CD14-positive monocyte (primary cell): ENCODE measurements at regions not wholly inside any gene's neighbourhood (a gene's known extent, or its start where the extent isn't known, plus 50 kb on each side); places are given as distances from the start of the nearest gene placed in this dataset.

Experiments
- DNase-seq, 3 donors: peaks; one replicate each; pipeline ENCODE4 v3.0.0-alpha.2; 2011 to 2022
- H2AFZ ChIP-seq: 2 replicates; pipeline ENCODE4 v1.6.0; 2012; ENCODE audit warnings: mild to moderate bottlenecking, low read depth, low read length, inconsistent platforms; ENCODE audit not compliant: insufficient read depth, poor library complexity, severe bottlenecking
- H3K27ac ChIP-seq, 2 donors: 1 replicate in 1 of 2; 2 replicates in 1 of 2; pipeline ENCODE4 v1.5.1; 2012 to 2013; ENCODE audit warnings: low read length in 2 of 2, control low read depth in 1 of 2, inconsistent platforms in 1 of 2, low read depth in 1 of 2, mild to moderate bottlenecking in 1 of 2
- H3K27me3 ChIP-seq, 2 donors: one replicate each; pipeline versions ENCODE4 v1.6.0 to v1.6.1; 2011 to 2013; ENCODE audit warnings: low read length in 2 of 2; ENCODE audit not compliant: control insufficient read depth in 2 of 2, insufficient read depth in 2 of 2
- H3K36me3 ChIP-seq, 2 donors: replicated peaks in 1 of 2; 1 replicate in 1 of 2; 2 replicates in 1 of 2; pipeline versions ENCODE4 v1.5.1 to v1.6.1; 2012 to 2013; ENCODE audit warnings: low read length in 2 of 2, control low read depth in 1 of 2, inconsistent platforms in 1 of 2, mild to moderate bottlenecking in 1 of 2; ENCODE audit not compliant: insufficient read depth in 2 of 2, control insufficient read depth in 1 of 2
- H3K4me1 ChIP-seq, 2 donors: 1 replicate in 1 of 2; 2 replicates in 1 of 2; pipeline versions ENCODE4 v1.5.1 to v1.6.1; 2012 to 2013; ENCODE audit warnings: low read length in 2 of 2, control low read depth in 1 of 2, inconsistent platforms in 1 of 2, mild to moderate bottlenecking in 1 of 2, moderate library complexity in 1 of 2; ENCODE audit not compliant: insufficient read depth in 2 of 2, control insufficient read depth in 1 of 2
- H3K4me2 ChIP-seq: replicated peaks from 2 replicates; pipeline ENCODE3; 2012; ENCODE audit warnings: low read length, moderate library complexity, mild to moderate bottlenecking; ENCODE audit not compliant: poor library complexity, severe bottlenecking; ENCODE audit errors: extremely low read depth
- H3K4me3 ChIP-seq, 3 experiments: fragments of 200-600 bp in 1 of 3; sonication (generic) in 1 of 3; replicated peaks in 1 of 3; 1 replicate in 2 of 3; 2 replicates in 1 of 3; pipeline ENCODE4 v1.5.1; 2011 to 2013; ENCODE audit warnings: low read length in 3 of 3, mild to moderate bottlenecking in 3 of 3, control low read depth in 2 of 3, low read depth in 2 of 3, inconsistent platforms in 1 of 3, moderate library complexity in 1 of 3
- H3K79me2 ChIP-seq: 2 replicates; pipeline ENCODE4 v1.6.0; 2012; ENCODE audit warnings: mild to moderate bottlenecking, control low read depth, inconsistent platforms, low read length, moderate library complexity; ENCODE audit not compliant: insufficient read depth
- H3K9ac ChIP-seq: 2 replicates; pipeline ENCODE4 v1.6.0; 2017; ENCODE audit warnings: low read length, mild to moderate bottlenecking; ENCODE audit not compliant: insufficient read depth, poor library complexity, severe bottlenecking
- H3K9me3 ChIP-seq, 2 donors: replicated peaks in 1 of 2; 1 replicate in 1 of 2; 2 replicates in 1 of 2; pipeline versions ENCODE4 v1.5.1 to v1.6.1; 2012 to 2013; ENCODE audit warnings: low read length in 2 of 2, control low read depth in 1 of 2; ENCODE audit not compliant: control insufficient read depth in 1 of 2, insufficient read depth in 1 of 2
- H4K20me1 ChIP-seq: 2 replicates; pipeline ENCODE4 v1.6.0; 2012; ENCODE audit warnings: mild to moderate bottlenecking, low read length, control low read depth, moderate library complexity; ENCODE audit not compliant: insufficient read depth
- H3K27ac Mint-ChIP-seq, 7 donors: one replicate each; pipeline ENCODE4 v1.8.0; 2020; ENCODE audit warnings: mild to moderate bottlenecking in 7 of 7, mixed read lengths in 7 of 7, moderate library complexity in 6 of 7, inconsistent platforms in 2 of 7
- H3K27me3 Mint-ChIP-seq, 3 donors: one replicate each; pipeline ENCODE4 v1.8.0; 2021 to 2022; ENCODE audit warnings: low read depth in 3 of 3, mild to moderate bottlenecking in 3 of 3, mixed read lengths in 3 of 3, moderate library complexity in 3 of 3, inconsistent platforms in 1 of 3
- H3K36me3 Mint-ChIP-seq, 2 donors: one replicate each; pipeline ENCODE4 v1.8.0; 2020; ENCODE audit warnings: mixed read lengths in 2 of 2, inconsistent platforms in 1 of 2, mild to moderate bottlenecking in 1 of 2
- H3K4me1 Mint-ChIP-seq: one replicate; pipeline ENCODE4 v1.8.0; 2020; ENCODE audit warnings: mild to moderate bottlenecking, mixed read lengths
- H3K4me3 Mint-ChIP-seq, 2 donors: one replicate each; pipeline ENCODE4 v1.8.0; 2020; ENCODE audit warnings: mild to moderate bottlenecking in 2 of 2, mixed read lengths in 2 of 2, moderate library complexity in 1 of 2
- H3K9me3 Mint-ChIP-seq, 7 donors: one replicate each; pipeline ENCODE4 v1.8.0; 2020 to 2022; ENCODE audit warnings: mixed read lengths in 7 of 7, mild to moderate bottlenecking in 6 of 7, moderate library complexity in 6 of 7, inconsistent platforms in 2 of 7
- CTCF ChIP-seq: fragments of 200-600 bp; IDR thresholded peaks from one replicate; pipeline ENCODE4 v1.8.0; 2022; ENCODE audit warnings: antibody characterized with exemption, mild to moderate bottlenecking
- WGBS: methylation state at CpG from one replicate; pipeline ENCODE4 v1.1.5; 2013; ENCODE audit warnings: missing lambda C conversion rate; ENCODE audit not compliant: insufficient coverage; 5-methylcytosine and 5-hydroxymethylcytosine counted together
- intact Hi-C, 2 donors: fragments of 100-400 bp; cut with micrococcal nuclease; formaldehyde crosslinking; loops; one replicate each; pipeline versions ENCODE4 v1.15.0 to v1.15.1; 2023

- no peaks in the 10 kb centered on the region for H4K20me1 ChIP-seq
- Mint-ChIP-seq H3K4me1 (peaks cover 3% of the 10 kb centered on the region), H3K27ac (no peak overlapping the region), H3K9me3 (peaks cover 0 to 5% (median 1%) of the 10 kb centered on the region in 7 donors), H3K36me3 (no peaks in the 10 kb centered on the region), H3K27me3 (peaks cover 0 to 9% (median 6%) of the 10 kb centered on the region in 3 donors), H3K4me3 (no peak overlapping the region)
- intact Hi-C loops, result no loop called here
- no peak overlapping the region for H3K4me2 ChIP-seq
- H3K4me1 ChIP-seq, result no peaks in the 10 kb centered on the region
- H3K27me3 ChIP-seq, result no peaks in the 10 kb centered on the region
- no peaks in the 10 kb centered on the region for H3K79me2 ChIP-seq
- H3K9ac ChIP-seq, result no peak overlapping the region
- no peak overlapping the region for H3K27ac ChIP-seq
- no peak overlapping the region for H3K4me3 ChIP-seq
- WGBS, result 90% methylated on average over 8 of the region's 18 CpGs
- no peaks in the 10 kb centered on the region for H3K9me3 ChIP-seq
- H2AFZ ChIP-seq, result no peak overlapping the region
- TF ChIP-seq CTCF, result no peak
- no peaks in the 10 kb centered on the region for H3K36me3 ChIP-seq
- DNase-seq, result no peak
Observed at GRCh38 chr16:50992350-50993032, 158.6 kb downstream of the SALL1 start.

- Mint-ChIP-seq H3K27me3 (peaks cover 0 to 7% (median 6%) of the 10 kb centered on the region in 3 donors), H3K4me1 (peaks cover 3% of the 10 kb centered on the region), H3K9me3 (peaks cover 0 to 6% (median 2%) of the 10 kb centered on the region in 7 donors), H3K36me3 (no peaks in the 10 kb centered on the region), H3K4me3 (no peak overlapping the region), H3K27ac (no peak overlapping the region)
- Histone ChIP-seq H3K27ac (no peak overlapping the region), H3K9ac (no peak overlapping the region), H3K4me2 (no peak overlapping the region), H2AFZ (no peak overlapping the region), H3K27me3 (no peaks in the 10 kb centered on the region), H3K9me3 (no peaks in the 10 kb centered on the region), H3K4me3 (no peak overlapping the region), H4K20me1 (no peaks in the 10 kb centered on the region), H3K4me1 (no peaks in the 10 kb centered on the region), H3K36me3 (no peaks in the 10 kb centered on the region), H3K79me2 (no peaks in the 10 kb centered on the region)
- WGBS, result 95% methylated on average over 4 of the region's 13 CpGs
- no peak for TF ChIP-seq CTCF
- DNase-seq, result no peak
- intact Hi-C loops, result no loop called here
Observed at GRCh38 chr16:50991436-50991835, 159.6 kb downstream of the SALL1 start.
